OCI-LY3 (cell line): ENCODE measurements at regions not wholly inside any gene's neighbourhood (a gene's known extent, or its start where the extent isn't known, plus 50 kb on each side); places are given as distances from the start of the nearest gene placed in this dataset.

Experiments used
- H2AFZ ChIP-seq: fragments of 200-600, 300-600 bp; shearing (Covaris generic); 2 replicates; pipeline ENCODE4 v1.6.0; 2014; ENCODE audit warnings: antibody characterized with exemption, low read depth, low read length
- H3K27ac ChIP-seq: fragments of 200-600, 300-600 bp; sonication (generic); 2 replicates; pipeline ENCODE4 v1.5.1; 2014; ENCODE audit warnings: mild to moderate bottlenecking, low read length, moderate library complexity, mixed read lengths
- H3K27me3 ChIP-seq: fragments of 200-600, 300-600 bp; sonication (generic); 2 replicates; pipeline ENCODE4 v1.6.1; 2014; ENCODE audit warnings: low read depth, low read length, mixed read lengths
- H3K36me3 ChIP-seq: fragments of 200-600, 300-600 bp; sonication (generic); replicated peaks from 2 replicates; pipeline ENCODE3; 2014; ENCODE audit warnings: low read depth, low read length, mixed read lengths
- H3K4me1 ChIP-seq: fragments of 300-600, 200-600 bp; sonication (generic); 2 replicates; pipeline ENCODE4 v1.6.1; 2014; ENCODE audit warnings: low read length, mixed read lengths
- H3K4me2 ChIP-seq: fragments of 200-600, 300-600 bp; sonication (generic); 2 replicates; pipeline ENCODE4 v1.6.1; 2014; ENCODE audit warnings: low read length, mixed read lengths
- H3K4me3 ChIP-seq: fragments of 300-600, 200-600 bp; sonication (generic); 2 replicates; pipeline ENCODE4 v1.5.1; 2014; ENCODE audit warnings: antibody characterized with exemption, mild to moderate bottlenecking, low read length, moderate library complexity
- H3K79me2 ChIP-seq: fragments of 300-600, 200-600 bp; shearing (Covaris generic); 2 replicates; pipeline ENCODE4 v1.6.1; 2014; ENCODE audit warnings: mild to moderate bottlenecking, low read length, mixed read lengths
- H3K9ac ChIP-seq: fragments of 300-600, 200-600 bp; shearing (Covaris generic); 2 replicates; pipeline ENCODE4 v1.6.0; 2014; ENCODE audit warnings: mild to moderate bottlenecking, low read length, moderate library complexity
- H3K9me3 ChIP-seq: fragments of 200-600, 300-600 bp; shearing (Covaris generic); 2 replicates; pipeline ENCODE4 v1.6.1; 2014; ENCODE audit warnings: low read length, mixed read lengths; ENCODE audit not compliant: insufficient read depth
- H4K20me1 ChIP-seq: fragments of 200-600, 300-600 bp; sonication (generic); 2 replicates; pipeline ENCODE4 v1.6.1; 2016; ENCODE audit warnings: low read length, mixed read lengths; ENCODE audit not compliant: insufficient read depth
- EZH2phosphoT487 ChIP-seq: fragments of 200-600 bp; shearing (Covaris generic); IDR thresholded peaks from 2 replicates; pipeline ENCODE4 v1.6.1; 2018; ENCODE audit warnings: antibody characterized with exemption, mixed run types, low read depth
- TF ChIP-seq, protein P1 (sequence below): fragments of 200-600, 300-600 bp; sonication (generic); IDR thresholded peaks from 2 replicates; pipeline ENCODE4 v1.5.1; 2014; ENCODE audit warnings: antibody characterized with exemption, low read length, low read depth

DNA sequence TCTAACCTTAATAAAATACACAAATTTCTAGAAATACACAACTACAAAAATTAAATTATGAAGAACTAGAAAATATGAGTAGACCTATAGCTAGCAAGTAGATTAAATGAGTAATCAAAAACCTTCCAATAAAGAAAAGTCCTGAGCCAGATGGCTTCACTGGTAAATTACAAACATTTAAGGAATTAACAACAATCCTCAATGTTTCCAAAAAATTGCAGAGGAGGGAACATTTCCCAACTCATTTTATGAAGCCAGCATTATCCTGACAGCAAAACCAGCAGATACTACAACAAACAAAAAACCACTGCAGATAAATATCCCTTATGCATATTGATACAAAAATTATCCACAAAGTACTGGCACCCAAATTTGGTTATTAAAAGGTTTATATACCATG, 230.9 kb downstream of the COG6 start:
- H3K27ac ChIP-seq: no peak overlapping the region
- H3K9ac ChIP-seq: no peak overlapping the region

GRCh38 chr13:39887387-39887786, 231.9 kb downstream of the COG6 start:
- no peak for TF ChIP-seq EZH2phosphoT487
- TF ChIP-seq, protein P1, sequence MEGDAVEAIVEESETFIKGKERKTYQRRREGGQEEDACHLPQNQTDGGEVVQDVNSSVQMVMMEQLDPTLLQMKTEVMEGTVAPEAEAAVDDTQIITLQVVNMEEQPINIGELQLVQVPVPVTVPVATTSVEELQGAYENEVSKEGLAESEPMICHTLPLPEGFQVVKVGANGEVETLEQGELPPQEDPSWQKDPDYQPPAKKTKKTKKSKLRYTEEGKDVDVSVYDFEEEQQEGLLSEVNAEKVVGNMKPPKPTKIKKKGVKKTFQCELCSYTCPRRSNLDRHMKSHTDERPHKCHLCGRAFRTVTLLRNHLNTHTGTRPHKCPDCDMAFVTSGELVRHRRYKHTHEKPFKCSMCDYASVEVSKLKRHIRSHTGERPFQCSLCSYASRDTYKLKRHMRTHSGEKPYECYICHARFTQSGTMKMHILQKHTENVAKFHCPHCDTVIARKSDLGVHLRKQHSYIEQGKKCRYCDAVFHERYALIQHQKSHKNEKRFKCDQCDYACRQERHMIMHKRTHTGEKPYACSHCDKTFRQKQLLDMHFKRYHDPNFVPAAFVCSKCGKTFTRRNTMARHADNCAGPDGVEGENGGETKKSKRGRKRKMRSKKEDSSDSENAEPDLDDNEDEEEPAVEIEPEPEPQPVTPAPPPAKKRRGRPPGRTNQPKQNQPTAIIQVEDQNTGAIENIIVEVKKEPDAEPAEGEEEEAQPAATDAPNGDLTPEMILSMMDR: no peak
- Histone ChIP-seq H3K27ac (no peak overlapping the region), H3K4me1 (no peaks in the 10 kb centered on the region), H3K4me2 (no peak overlapping the region), H3K27me3 (no peaks in the 10 kb centered on the region), H3K4me3 (no peak overlapping the region), H3K9me3 (peaks cover 25% of the 10 kb centered on the region), H4K20me1 (no peaks in the 10 kb centered on the region), H3K79me2 (no peaks in the 10 kb centered on the region), H2AFZ (no peak overlapping the region), H3K9ac (no peak overlapping the region), H3K36me3 (no peaks in the 10 kb centered on the region)

More for the DNA sequence above, 230.9 kb downstream of the COG6 start:
- H4K20me1 ChIP-seq: no peaks in the 10 kb centered on the region
- no peaks in the 10 kb centered on the region for H3K4me1 ChIP-seq
- H3K4me3 ChIP-seq: no peak overlapping the region
- H3K9me3 ChIP-seq: peaks cover 25% of the 10 kb centered on the region
- H3K79me2 ChIP-seq: no peaks in the 10 kb centered on the region
- TF ChIP-seq, protein P1: no peak
- no peak for TF ChIP-seq EZH2phosphoT487
- no peaks in the 10 kb centered on the region for H3K36me3 ChIP-seq
- H2AFZ ChIP-seq: no peak overlapping the region
- no peaks in the 10 kb centered on the region for H3K27me3 ChIP-seq
- H3K4me2 ChIP-seq: no peak overlapping the region

- Histone ChIP-seq H3K9ac (no peak overlapping the region), H3K4me1 (no peaks in the 10 kb centered on the region), H2AFZ (no peak overlapping the region), H3K27me3 (no peaks in the 10 kb centered on the region), H3K4me2 (no peak overlapping the region), H3K27ac (no peak overlapping the region), H3K36me3 (no peaks in the 10 kb centered on the region), H3K9me3 (peaks cover 13% of the 10 kb centered on the region), H4K20me1 (no peaks in the 10 kb centered on the region), H3K79me2 (no peaks in the 10 kb centered on the region), H3K4me3 (no peak overlapping the region)
- no peak for TF ChIP-seq EZH2phosphoT487
- TF ChIP-seq, protein P1: no peak
Measured at GRCh38 chr13:39888865-39889810, 233.7 kb downstream of the COG6 start.

DNA sequence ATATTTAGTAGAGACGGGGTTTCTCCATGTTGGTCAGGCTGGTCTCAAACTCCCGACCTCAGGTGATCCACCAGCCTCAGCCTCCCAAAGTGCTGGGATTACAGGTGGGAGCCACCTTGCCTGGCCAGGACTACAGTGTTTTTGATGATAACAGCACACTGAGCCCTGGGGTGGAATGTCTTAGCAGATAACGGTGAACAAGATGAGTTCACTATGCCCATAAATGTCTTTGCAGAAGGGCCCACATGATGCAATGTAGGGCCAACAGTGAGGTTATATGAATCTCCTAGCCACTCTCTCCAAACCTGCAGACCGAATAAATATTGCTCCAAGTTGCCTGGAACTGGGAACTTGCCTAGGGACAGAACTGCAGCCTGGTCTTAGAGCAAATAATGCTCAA, 235.1 kb downstream of the COG6 start:
- TF ChIP-seq, protein P1: no peak
- no peak for TF ChIP-seq EZH2phosphoT487
- H3K9me3 ChIP-seq: peaks cover 1% of the 10 kb centered on the region; the same call in 1 of the 2 replicates
- H3K4me1 ChIP-seq: no peaks in the 10 kb centered on the region
- H3K79me2 ChIP-seq: no peaks in the 10 kb centered on the region
- no peaks in the 10 kb centered on the region for H4K20me1 ChIP-seq
- H3K27ac ChIP-seq: no peak overlapping the region
- H3K4me2 ChIP-seq: no peak overlapping the region
- H2AFZ ChIP-seq: no peak overlapping the region
- H3K9ac ChIP-seq: no peak overlapping the region
- H3K36me3 ChIP-seq: no peaks in the 10 kb centered on the region
- H3K27me3 ChIP-seq: no peaks in the 10 kb centered on the region
- H3K4me3 ChIP-seq: no peak overlapping the region
